ENCODE measurements at regions not wholly inside any gene's neighbourhood (a gene's known extent, or its start where the extent isn't known, plus 50 kb on each side); places are given as distances from the start of the nearest gene placed in this dataset.
"Not testable (repeated sequence)": the region's sequence is repeated elsewhere in the genome, so short reads cannot be mapped to it uniquely, and the experiment has no call there.

DNA sequence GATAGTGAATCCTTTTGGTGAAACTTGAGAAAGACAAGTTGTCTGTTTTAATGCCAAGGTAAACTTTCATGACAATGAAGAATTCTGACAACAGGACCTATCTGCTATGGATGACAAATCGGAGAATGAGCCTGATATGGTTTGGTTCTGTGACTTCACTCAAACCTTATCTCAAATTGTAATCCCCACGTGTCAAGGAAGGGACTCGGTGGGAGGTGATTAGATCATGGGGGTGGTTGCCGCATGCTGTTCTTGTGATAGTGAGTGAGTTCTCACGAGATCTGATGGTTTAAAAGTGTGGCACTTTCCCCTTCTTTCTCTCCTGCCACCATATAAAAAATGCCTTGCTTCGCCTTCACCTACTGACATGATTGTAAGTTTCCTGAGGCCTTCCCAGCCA lies 1964.1 kb upstream of the CDH9 start:
- no peak for ATAC-seq

GRCh38 chr5:29001666-29002065 lies 1963.3 kb upstream of the CDH9 start:
- ATAC-seq, result no peak

DNA sequence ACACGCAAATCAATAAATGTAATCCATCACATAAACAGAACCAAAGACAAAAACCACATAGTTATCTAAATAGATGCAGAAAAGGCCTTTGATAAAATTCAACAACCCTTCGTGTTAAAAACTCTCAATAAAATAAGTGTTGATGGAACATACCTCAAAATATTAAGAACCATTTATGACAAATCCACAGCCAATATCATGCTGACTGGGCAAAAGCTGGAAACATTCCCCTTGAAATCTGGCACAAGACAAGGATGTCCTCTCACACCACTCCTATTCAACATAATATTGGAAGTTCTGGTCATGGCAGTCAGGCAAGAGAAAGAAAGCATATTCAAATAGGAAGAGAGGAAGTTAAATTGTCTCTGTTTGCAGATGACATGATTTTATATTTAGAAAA lies 1946.3 kb upstream of the CDH9 start:
- ATAC-seq, result no peak

GRCh38 chr5:28975508-28975907 lies 1937.1 kb upstream of the CDH9 start:
- no peak for ATAC-seq

- no peak for ATAC-seq
Observed at GRCh38 chr5:28967848-28968247, 1929.5 kb upstream of the CDH9 start.

GRCh38 chr5:28961816-28962215 lies 1923.4 kb upstream of the CDH9 start:
- ATAC-seq, result no peak

GRCh38 chr5:28958581-28958980 lies 1920.2 kb upstream of the CDH9 start:
- ATAC-seq, result no peak

GRCh38 chr5:28957450-28957849 lies 1919.1 kb upstream of the CDH9 start:
- ATAC-seq, result no peak

- no peak for ATAC-seq
Observed at GRCh38 chr5:28954074-28954473, 1915.7 kb upstream of the CDH9 start.

DNA sequence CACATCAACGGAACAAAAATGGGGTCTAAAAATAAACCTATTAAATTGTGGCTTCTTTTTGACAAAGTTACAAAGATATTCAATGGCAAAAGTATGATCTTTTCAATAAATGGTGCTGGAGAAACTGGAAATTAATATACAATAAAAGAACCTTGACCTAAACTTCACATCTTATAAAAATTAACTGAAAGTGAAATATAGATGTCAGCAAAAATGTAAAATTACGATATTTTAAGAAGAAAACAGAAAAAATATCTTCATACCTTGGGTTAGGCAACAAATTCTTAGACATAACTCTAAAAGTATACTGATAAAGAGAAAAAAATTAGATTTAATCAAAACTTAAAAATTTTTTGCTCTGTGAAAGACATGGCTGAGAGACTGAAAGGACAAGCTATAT lies 1909.5 kb upstream of the CDH9 start:
- no peak for ATAC-seq

DNA sequence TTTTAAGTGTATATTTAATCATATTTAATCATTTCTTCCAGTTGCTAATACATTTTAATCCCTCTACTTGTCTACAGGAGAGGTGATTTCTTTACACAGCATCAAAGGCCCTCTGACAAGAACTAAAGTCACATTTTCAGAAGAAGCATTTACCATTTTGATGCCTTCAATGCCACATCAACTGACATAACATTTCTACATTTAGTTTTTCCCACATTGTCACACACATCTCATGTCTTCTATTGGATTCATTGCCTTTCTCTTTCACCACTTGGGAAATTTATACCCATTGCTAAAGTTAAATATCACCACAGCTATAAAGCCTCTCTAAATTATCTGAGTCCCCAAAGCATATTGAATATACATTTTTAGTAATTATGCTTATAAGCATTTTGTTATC lies 1907.5 kb upstream of the CDH9 start:
- no peak for ATAC-seq

DNA sequence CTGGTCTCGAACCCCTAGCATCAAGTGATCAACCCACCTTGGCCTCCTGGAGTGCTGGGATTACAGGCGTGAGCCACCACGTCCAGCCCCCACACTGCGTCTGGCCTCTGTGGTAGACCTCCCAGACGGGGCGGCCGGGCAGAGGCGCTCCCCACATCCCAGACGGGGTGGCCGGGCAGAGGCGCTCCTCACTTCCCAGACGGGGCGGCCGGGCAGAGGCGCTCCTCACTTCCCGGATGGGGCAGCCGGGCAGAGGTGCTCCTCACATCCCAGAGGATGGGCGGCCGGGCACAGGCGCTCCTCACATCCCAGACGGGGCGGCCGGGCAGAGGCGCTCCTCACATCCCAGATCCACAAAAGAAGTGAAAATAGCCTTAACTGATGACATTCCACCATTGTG lies 1891.0 kb upstream of the CDH9 start:
- ATAC-seq, result not testable (repeated sequence)

DNA sequence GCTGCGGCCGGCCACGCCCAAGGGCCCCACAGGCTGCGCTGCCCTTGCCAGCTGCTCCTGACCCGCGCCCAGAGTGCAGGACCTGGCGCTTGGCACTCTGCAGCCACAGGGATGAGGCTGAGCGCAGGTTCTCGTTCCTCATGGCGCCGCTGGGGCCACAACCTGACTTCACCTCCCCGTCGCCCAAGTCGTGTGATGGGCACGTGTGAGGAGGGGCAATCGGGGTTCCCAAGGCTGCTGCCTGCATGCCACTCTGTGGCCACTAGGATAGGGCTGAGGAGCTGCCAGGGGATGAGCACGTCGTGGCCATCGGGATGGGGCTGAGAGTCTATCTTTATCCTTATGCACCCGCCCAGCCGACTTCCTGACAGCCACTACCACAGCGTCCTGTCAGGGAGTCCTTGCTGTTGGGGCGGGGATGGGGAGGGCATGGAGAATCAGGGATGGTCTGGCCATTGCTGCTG lies 1890.0 kb upstream of the CDH9 start:
- ATAC-seq, result not testable (repeated sequence)

GRCh38 chr5:28927559-28928326 lies 1889.4 kb upstream of the CDH9 start:
- ATAC-seq, result no peak

DNA sequence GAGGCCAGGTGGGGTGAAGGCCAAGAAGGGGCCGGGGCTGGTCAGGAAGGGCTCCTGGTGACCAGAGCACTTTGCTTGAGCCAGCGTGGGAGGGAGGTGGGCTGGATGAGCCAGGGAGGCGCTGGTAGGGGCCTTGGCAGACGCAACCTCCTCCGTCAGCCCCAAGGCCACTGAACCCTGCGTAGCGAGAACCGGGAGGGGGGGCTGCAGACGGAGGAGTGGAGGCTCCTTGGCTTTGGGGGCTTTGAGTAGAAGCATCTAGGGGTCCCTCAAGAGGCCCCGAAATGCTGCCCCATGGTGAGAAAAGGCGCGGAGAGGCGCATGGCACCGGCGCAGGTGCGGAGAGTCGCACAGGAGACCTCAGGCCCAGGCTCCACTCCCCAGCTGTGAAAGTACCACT lies 1888.0 kb upstream of the CDH9 start:
- ATAC-seq, result no peak

DNA sequence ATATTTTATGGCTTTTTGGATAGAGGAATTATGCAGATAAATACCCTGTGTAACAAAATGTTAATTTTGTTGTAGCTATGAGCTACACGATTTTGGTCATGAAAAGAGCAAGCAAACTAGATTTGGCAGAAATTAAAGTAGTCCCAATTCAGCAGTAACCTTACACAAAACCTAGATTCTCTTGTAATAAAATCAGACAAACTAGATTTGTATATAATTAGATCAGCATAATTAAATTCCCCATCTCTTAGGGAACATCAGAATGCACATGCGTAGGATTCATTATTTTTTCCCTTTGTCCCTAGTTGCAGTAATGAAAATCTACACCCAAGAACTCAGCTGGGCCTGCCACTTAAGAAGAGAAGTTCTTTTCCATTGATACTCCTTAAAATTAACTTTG lies 1879.2 kb upstream of the CDH9 start:
- ATAC-seq, result no peak

- no peak for ATAC-seq
Observed at GRCh38 chr5:28914297-28914696, 1875.9 kb upstream of the CDH9 start.

GRCh38 chr5:28903643-28904042 lies 1865.3 kb upstream of the CDH9 start:
- ATAC-seq, result no peak

DNA sequence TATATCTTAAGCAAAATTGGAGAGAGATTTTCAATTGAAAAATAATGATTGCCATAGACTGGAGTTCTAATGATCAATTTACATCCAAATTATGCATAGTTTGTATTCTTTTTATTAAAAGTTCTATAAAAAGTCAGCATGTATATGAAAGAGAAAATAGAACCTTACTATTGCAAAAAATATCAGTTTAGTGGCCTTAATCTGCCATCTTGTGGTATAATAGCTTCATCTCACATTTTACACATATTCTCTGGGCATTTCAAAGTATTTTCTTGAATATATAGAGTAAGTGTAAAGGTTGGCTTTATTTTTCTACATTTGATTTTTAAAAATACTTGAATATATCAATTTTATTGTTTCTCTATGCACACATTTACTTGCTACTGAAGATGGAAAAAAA lies 1858.6 kb upstream of the CDH9 start:
- ATAC-seq, result no peak

DNA sequence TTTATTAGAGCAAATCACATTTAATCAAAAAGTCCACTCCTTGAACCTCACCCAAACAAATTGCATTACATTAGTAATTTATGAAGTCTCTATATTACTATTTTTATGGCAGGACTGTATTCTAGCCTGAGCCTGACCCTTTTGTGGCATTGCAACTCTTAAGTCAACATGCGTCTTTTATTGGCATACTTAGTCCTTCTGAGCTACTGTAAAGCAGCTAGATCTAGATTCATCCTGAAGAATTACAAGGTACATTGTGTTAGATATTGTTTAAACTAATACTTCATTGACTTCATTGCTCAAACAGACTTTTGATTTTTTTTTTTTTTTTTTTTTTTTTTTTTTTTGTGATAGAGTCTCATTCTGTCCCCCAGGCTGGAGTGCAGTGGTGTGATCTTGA lies 1842.5 kb upstream of the CDH9 start:
- ATAC-seq, result no peak

DNA sequence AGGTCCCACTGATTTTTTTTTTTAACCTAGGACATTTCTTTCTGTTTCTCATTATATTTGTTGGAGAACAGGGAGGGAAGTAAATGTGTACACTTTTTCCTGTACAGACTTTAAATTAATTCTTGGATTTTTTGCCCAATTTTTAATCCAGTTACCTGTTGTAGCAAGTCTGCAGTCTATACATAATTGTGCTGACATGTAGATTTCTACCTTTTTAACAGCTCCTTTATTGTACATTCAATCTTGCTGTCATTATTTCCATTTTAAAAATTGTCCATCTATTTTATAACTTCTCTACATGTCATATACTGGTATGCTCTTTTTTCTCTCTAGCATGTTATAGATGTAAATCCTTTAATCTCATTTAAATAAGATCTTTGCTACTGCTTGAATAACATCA lies 1838.7 kb upstream of the CDH9 start:
- no peak for ATAC-seq

DNA sequence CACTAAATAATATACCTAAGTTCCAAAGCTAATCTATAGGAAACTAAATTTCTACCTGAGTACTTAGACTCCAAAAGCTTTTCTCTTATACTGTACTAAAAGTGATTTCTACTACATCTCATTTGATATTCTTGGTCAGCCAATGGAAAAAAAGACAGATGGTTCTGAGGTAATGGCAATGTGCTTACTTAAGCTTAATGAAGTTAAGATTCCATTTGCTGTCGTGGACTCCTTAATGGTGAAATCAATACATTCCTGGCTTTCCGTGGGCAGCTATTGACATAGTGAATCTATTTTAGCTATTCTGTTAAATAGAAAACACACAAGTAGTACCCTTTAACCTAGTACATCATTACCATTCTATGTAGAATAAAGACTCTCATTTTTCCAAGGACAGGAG lies 1825.6 kb upstream of the CDH9 start:
- no peak for ATAC-seq

DNA sequence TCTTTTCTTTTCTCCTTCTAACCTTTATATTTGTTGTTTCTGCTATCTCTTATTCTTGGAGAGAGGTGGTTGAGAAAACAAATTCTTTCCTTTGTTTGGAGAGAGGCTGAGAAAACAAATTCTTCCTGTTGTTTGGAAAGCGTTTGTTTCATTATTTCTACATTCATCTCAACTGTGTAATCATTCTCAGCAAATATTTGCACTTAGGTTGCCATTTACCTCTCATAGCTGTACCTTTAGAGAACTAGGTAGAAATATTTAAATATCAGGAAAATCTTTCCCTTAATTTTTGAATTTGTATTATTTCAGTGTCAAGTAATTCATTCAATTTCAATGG lies 1824.4 kb upstream of the CDH9 start:
- no peak for ATAC-seq

DNA sequence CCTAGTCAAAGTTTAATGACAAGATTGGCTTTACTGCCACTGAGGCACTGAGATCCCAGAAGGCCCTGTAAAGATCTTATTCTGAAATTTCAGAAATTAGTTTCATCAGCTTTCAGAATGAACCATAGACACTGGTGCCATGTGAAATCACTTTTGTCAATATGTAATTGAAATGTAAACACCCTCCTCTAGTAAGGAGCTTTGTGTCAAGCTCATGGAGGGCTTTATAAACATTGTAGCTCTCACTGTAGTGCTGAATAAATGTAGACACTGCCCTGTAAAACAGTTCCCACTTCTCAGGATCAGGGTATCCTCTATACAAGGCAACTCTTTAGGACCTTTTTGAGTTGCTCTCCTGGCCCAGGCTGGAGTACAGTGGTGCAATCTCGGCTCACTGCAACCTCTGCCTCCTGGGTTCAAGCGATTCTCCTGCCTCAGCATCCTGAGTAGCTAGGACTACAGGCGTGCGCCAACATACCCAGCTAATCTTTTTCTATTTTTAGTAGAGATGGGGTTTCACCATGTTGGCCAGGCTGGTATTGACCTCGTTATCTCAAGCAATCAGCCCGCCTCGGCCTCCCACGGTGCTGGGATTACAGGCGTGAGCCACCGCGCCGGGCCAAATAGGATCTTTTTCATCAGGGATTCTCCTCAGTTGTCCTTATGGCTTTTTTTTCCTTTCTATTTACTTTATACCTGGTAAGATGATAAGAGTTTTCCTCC lies 1823.9 kb upstream of the CDH9 start:
- no peak for ATAC-seq

GRCh38 chr5:28855626-28856025 lies 1817.2 kb upstream of the CDH9 start:
- ATAC-seq, result no peak
